Breast epithelium (tissue), 4 donors: ENCODE measurements at regions not wholly inside any gene's neighbourhood (a gene's known extent, or its start where the extent isn't known, plus 50 kb on each side); places are given as distances from the start of the nearest gene placed in this dataset.

Experiments
- DNase-seq, 2 donors: peaks; one replicate each; pipeline ENCODE4 v3.0.0-alpha.2; 2019; ENCODE audit warnings: low spot score in 2 of 2
- H3K27ac ChIP-seq, 2 donors: fragments of 200-600 bp; sonication (generic) in 1 of 2; one replicate each; pipeline ENCODE4 v1.5.1; 2016 to 2019; ENCODE audit warnings: mild to moderate bottlenecking in 1 of 2
- H3K27me3 ChIP-seq, 2 donors: fragments of 200-600 bp; sonication (generic) in 1 of 2; one replicate each; pipeline versions ENCODE4 v1.5.1 to v1.6.0; 2017 to 2019; ENCODE audit warnings: control low read depth in 1 of 2, mild to moderate bottlenecking in 1 of 2
- H3K36me3 ChIP-seq: fragments of 200-600 bp; one replicate; pipeline ENCODE4 v1.5.1; 2019
- H3K4me1 ChIP-seq, 2 donors: fragments of 200-600 bp; sonication (generic); one replicate each; pipeline ENCODE4 v1.5.1; 2016 to 2019; ENCODE audit warnings: control low read depth in 1 of 2
- H3K4me3 ChIP-seq, 3 donors: fragments of 200-600 bp; sonication (generic); 1 replicate in 2 of 3; 2 replicates in 1 of 3; pipeline ENCODE4 v1.5.1; 2016 to 2019; ENCODE audit warnings: mild to moderate bottlenecking in 3 of 3, moderate library complexity in 2 of 3
- H3K9me3 ChIP-seq, 2 donors: fragments of 200-600 bp; sonication (generic) in 1 of 2; one replicate each; pipeline ENCODE4 v1.5.1; 2016 to 2019; ENCODE audit warnings: control low read depth in 1 of 2
- CTCF ChIP-seq, 3 donors: fragments of 450-650 bp; IDR thresholded peaks; one replicate each; pipeline ENCODE4 v1.5.1; 2016 to 2017; ENCODE audit warnings: antibody characterized with exemption in 3 of 3, mild to moderate bottlenecking in 3 of 3, moderate library complexity in 3 of 3
- POLR2A ChIP-seq: fragments of 450-650 bp; IDR thresholded peaks from one replicate; pipeline ENCODE4 v1.6.1; 2016; ENCODE audit warnings: antibody characterized with exemption, mild to moderate bottlenecking, moderate library complexity
- POLR2AphosphoS5 ChIP-seq, 3 donors: sonication (generic); formaldehyde crosslinking; IDR thresholded peaks; one replicate each; pipeline ENCODE4 v1.6.1; 2017; ENCODE audit warnings: antibody characterized with exemption in 3 of 3
- intact Hi-C: fragments of 100-400 bp; cut with DNase I; formaldehyde crosslinking; loops from one replicate; pipeline ENCODE4 v1.15.1; 2023; ENCODE audit warnings: low total_unique reads

- intact Hi-C loops: no loop called here
- H3K4me1 ChIP-seq: no peaks in the 10 kb centered on the region
- TF ChIP-seq POLR2A (no peak), CTCF (IDR thresholded peaks at IDR 0.05) (no peak), POLR2AphosphoS5 (IDR thresholded peaks at IDR 0.05) (no peak)
- H3K27me3 ChIP-seq: no peaks in the 10 kb centered on the region
- DNase-seq: no peak
- no peaks in the 10 kb centered on the region for H3K9me3 ChIP-seq
- no peaks in the 10 kb centered on the region for H3K36me3 ChIP-seq
- no peak overlapping the region for H3K4me3 ChIP-seq
- no peak overlapping the region for H3K27ac ChIP-seq
These were observed 94.4 kb upstream of the SEMA3C start for GRCh38 chr7:81013083-81013817.

GRCh38 chr7:81008901-81009300 is 90.0 kb upstream of the SEMA3C start:
- intact Hi-C loops: no loop called here
- Histone ChIP-seq H3K27ac (no peak overlapping the region), H3K9me3 (no peaks in the 10 kb centered on the region), H3K36me3 (no peaks in the 10 kb centered on the region), H3K27me3 (no peaks in the 10 kb centered on the region), H3K4me1 (no peaks in the 10 kb centered on the region), H3K4me3 (no peak overlapping the region)
- TF ChIP-seq CTCF (IDR thresholded peaks at IDR 0.05) (no peak), POLR2AphosphoS5 (IDR thresholded peaks at IDR 0.05) (no peak), POLR2A (no peak)
- DNase-seq: no peak

DNA sequence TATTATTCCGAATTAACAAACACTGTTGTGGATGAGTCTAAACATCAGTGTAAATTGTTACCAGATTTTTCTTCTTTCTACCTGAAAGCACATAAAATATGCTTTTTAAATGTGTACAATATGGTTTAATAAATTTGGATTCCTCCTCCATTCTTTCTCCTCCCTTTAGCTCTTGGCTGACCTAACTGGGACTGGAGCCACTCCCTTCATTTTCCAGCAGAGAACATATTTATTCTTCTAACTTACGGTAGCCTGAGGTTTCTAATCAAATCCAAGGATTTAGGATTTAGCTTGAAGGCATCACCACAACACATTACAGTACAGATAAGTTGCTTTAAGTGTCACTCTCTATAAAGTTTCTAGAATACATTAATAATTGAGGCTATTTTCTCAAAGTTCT is 88.2 kb upstream of the SEMA3C start:
- DNase-seq: no peak
- no peak for TF ChIP-seq POLR2A
- TF ChIP-seq CTCF (IDR thresholded peaks at IDR 0.05): no peak
- no peak for TF ChIP-seq POLR2AphosphoS5 (IDR thresholded peaks at IDR 0.05)
- Histone ChIP-seq H3K4me3 (no peak overlapping the region), H3K27me3 (no peaks in the 10 kb centered on the region), H3K27ac (no peak overlapping the region), H3K36me3 (no peaks in the 10 kb centered on the region), H3K4me1 (no peaks in the 10 kb centered on the region), H3K9me3 (no peaks in the 10 kb centered on the region)
- intact Hi-C loops: no loop called here

GRCh38 chr7:81005254-81005653 is 86.4 kb upstream of the SEMA3C start:
- no peak overlapping the region for H3K27ac ChIP-seq
- DNase-seq: no peak
- H3K4me3 ChIP-seq: no peak overlapping the region
- intact Hi-C loops: no loop called here
- H3K36me3 ChIP-seq: no peaks in the 10 kb centered on the region
- no peaks in the 10 kb centered on the region for H3K9me3 ChIP-seq
- no peaks in the 10 kb centered on the region for H3K4me1 ChIP-seq
- TF ChIP-seq CTCF (IDR thresholded peaks at IDR 0.05) (no peak), POLR2AphosphoS5 (IDR thresholded peaks at IDR 0.05) (no peak), POLR2A (no peak)
- no peaks in the 10 kb centered on the region for H3K27me3 ChIP-seq

DNA sequence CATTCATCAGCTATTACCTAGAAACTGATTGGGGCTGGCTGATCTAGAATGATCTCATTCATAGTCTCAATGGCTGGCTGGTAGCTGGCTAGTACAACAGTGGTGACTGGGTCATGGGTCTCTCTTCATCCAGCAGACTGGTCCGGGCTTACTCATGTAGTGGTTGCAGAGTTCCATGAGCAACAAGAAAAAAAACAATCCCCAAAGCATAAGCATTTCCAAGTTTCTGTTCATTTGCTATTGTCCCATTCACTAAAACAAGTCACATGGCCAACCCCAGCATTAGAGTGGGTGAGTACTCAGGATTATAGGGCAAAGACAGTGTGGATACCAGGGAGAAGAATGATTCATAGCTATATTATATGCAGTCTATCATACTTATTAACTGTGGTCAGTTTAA is 85.2 kb upstream of the SEMA3C start:
- Histone ChIP-seq H3K36me3 (no peaks in the 10 kb centered on the region), H3K4me3 (no peak overlapping the region), H3K27me3 (no peaks in the 10 kb centered on the region), H3K27ac (no peak overlapping the region), H3K9me3 (no peaks in the 10 kb centered on the region), H3K4me1 (no peaks in the 10 kb centered on the region)
- DNase-seq: no peak
- no peak for TF ChIP-seq POLR2A
- intact Hi-C loops: no loop called here
